Endothelial cell of umbilical vein (primary cell): ENCODE measurements at regions not wholly inside any gene's neighbourhood (a gene's known extent, or its start where the extent isn't known, plus 50 kb on each side); places are given as distances from the start of the nearest gene placed in this dataset.

Experiments
- BruUV-seq: library from RNA; stranded (reverse); fragments of 400-500 nt; replicated peaks from 2 replicates; lab custom pipeline; 2021; lab: Mats Ljungman, UMichigan
- CTCF ChIA-PET: fragments of 300-600, 350-600 bp; sonication (Branson Sonifier 250); formaldehyde crosslinking; loops from one replicate; lab custom pipeline; 2021; ENCODE audit warnings: antibody characterized with exemption, inconsistent platforms; lab: Charles Lee
- POLR2A ChIA-PET: fragments of 300-600, 350-600 bp; sonication (Branson Sonifier 250); formaldehyde crosslinking; loops from one replicate; lab custom pipeline; 2021; ENCODE audit warnings: antibody characterized with exemption, inconsistent platforms; lab: Charles Lee
- DNase-seq: peaks from one replicate; pipeline ENCODE4 v3.0.0-alpha.2; 2011; ENCODE audit warnings: low read depth, low spot score
- FAIRE-seq: peaks from 2 replicates; lab custom pipeline; 2011; peaks lifted over from hg19 to GRCh38; lab: Jason Lieb, UNC
- H2AFZ ChIP-seq: 2 replicates; pipeline ENCODE4 v1.6.0; 2012; ENCODE audit warnings: low read depth, low read length, control low read depth, inconsistent platforms
- H3K27ac ChIP-seq: 2 replicates; pipeline ENCODE4 v1.5.1; 2011; ENCODE audit warnings: low read depth, mild to moderate bottlenecking, control low read depth, low read length, moderate library complexity; ENCODE audit not compliant: insufficient read depth
- H3K27me3 ChIP-seq, 2 experiments: 2 replicates each; pipeline versions ENCODE4 v1.6.0 to v1.6.1; 2011; ENCODE audit warnings: low read length in 2 of 2, mixed read lengths in 1 of 2; ENCODE audit not compliant: control insufficient read depth in 2 of 2, insufficient read depth in 2 of 2
- H3K36me3 ChIP-seq, 2 experiments: 2 replicates in 1 of 2; 3 replicates in 1 of 2; pipeline ENCODE4 v1.5.1; 2011; ENCODE audit warnings: low read length in 2 of 2, mild to moderate bottlenecking in 1 of 2, moderate library complexity in 1 of 2; ENCODE audit not compliant: control insufficient read depth in 2 of 2, insufficient read depth in 2 of 2; ENCODE audit errors: extremely low read depth in 1 of 2
- H3K4me1 ChIP-seq: 3 replicates; pipeline ENCODE4 v1.5.1; 2011; ENCODE audit warnings: mild to moderate bottlenecking, low read length; ENCODE audit not compliant: control insufficient read depth, insufficient read depth; ENCODE audit errors: extremely low read depth
- H3K4me2 ChIP-seq: 2 replicates; pipeline ENCODE4 v1.6.1; 2011; ENCODE audit warnings: low read length, control low read depth, mixed read lengths; ENCODE audit not compliant: insufficient read depth
- H3K4me3 ChIP-seq, 3 experiments: fragments of 200-600 bp in 1 of 3; sonication (generic), shearing (Covaris generic) in 1 of 3; replicated peaks in 1 of 3; 2 replicates each; pipeline ENCODE4 v1.5.1; 2011 to 2016; ENCODE audit warnings: control low read depth in 3 of 3, low read length in 3 of 3, mild to moderate bottlenecking in 2 of 3, inconsistent platforms in 1 of 3, low read depth in 1 of 3, moderate library complexity in 1 of 3; ENCODE audit not compliant: insufficient read depth in 1 of 3
- H3K79me2 ChIP-seq: 2 replicates; pipeline ENCODE4 v1.6.0; 2012; ENCODE audit warnings: low read length, inconsistent platforms; ENCODE audit not compliant: control insufficient read depth, insufficient read depth
- H3K9ac ChIP-seq: replicated peaks from 2 replicates; pipeline ENCODE3; 2011; ENCODE audit warnings: low read length, control low read depth; ENCODE audit not compliant: insufficient read depth; ENCODE audit errors: extremely low read depth
- H3K9me1 ChIP-seq: replicated peaks from 3 replicates; pipeline ENCODE4 v1.6.0; 2011; ENCODE audit warnings: mild to moderate bottlenecking, low read length; ENCODE audit not compliant: control insufficient read depth, insufficient read depth; ENCODE audit errors: extremely low read depth
- H3K9me3 ChIP-seq: replicated peaks from 2 replicates; pipeline ENCODE4 v1.5.1; 2012; ENCODE audit warnings: low read length, inconsistent platforms; ENCODE audit not compliant: control insufficient read depth, insufficient read depth
- H4K20me1 ChIP-seq: replicated peaks from 2 replicates; pipeline ENCODE3; 2011; ENCODE audit warnings: mild to moderate bottlenecking, low read length; ENCODE audit not compliant: control insufficient read depth, insufficient read depth; ENCODE audit errors: extremely low read depth
- FOS ChIP-seq: IDR thresholded peaks from 2 replicates; pipeline ENCODE4 v1.6.1; 2011; ENCODE audit warnings: mild to moderate bottlenecking, low read length, moderate library complexity, borderline replicate concordance; ENCODE audit not compliant: insufficient read depth
- JUN ChIP-seq: IDR thresholded peaks from 2 replicates; pipeline ENCODE4 v1.6.1; 2011; ENCODE audit warnings: borderline replicate concordance, low read depth; ENCODE audit not compliant: insufficient read length, insufficient read depth
- MAX ChIP-seq: IDR thresholded peaks from 2 replicates; pipeline ENCODE4 v1.6.1; 2011; ENCODE audit not compliant: insufficient read depth, insufficient read length
- POLR2A ChIP-seq: IDR thresholded peaks from 2 replicates; pipeline ENCODE4 v1.6.1; 2012; ENCODE audit warnings: low read depth, mild to moderate bottlenecking, control low read depth, low read length
- POLR2AphosphoS5 ChIP-seq: IDR thresholded peaks from 2 replicates; pipeline ENCODE4 v1.6.1; 2012; ENCODE audit warnings: low read depth, mild to moderate bottlenecking, control low read depth, low read length, moderate library complexity; ENCODE audit not compliant: insufficient read depth
- dilution Hi-C: fragments of 300-500 bp; cut with MboI; formaldehyde crosslinking; loops from one replicate; pipeline ENCODE4 v1.15.0; 2019; ENCODE audit warnings: low sequenced_read_pairs; ENCODE audit not compliant: extremely low pct_ligation_motif_present
- intact Hi-C: fragments of 100-400 bp; cut with micrococcal nuclease; formaldehyde crosslinking; loops from one replicate; pipeline ENCODE4 v1.10.0; 2022

DNA sequence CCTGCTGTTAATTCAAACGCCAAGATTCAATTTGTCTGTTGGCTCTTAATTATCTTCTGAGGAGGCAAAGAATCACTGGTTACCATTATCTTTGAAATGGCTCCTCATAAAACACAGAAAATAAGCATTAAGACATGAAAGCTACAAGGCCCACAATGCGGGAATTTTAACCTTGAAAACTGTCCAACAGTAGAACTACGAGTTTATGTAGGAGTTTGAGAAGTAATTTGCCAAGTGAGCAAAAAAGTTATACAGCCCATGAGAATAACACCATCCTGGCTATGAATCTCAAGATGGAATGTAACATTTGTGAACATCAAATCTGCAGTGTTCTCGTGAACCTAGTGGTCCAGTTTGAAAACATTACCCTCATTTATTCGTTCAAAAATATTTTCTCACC, 172.5 kb downstream of the ALDH1A2 start:
- intact Hi-C loops, result no loop called here
- Histone ChIP-seq H3K4me3 (no peak overlapping the region), H3K79me2 (no peaks in the 10 kb centered on the region), H3K9ac (no peak overlapping the region), H3K36me3 (no peaks in the 10 kb centered on the region), H3K9me3 (no peaks in the 10 kb centered on the region), H3K9me1 (no peaks in the 10 kb centered on the region), H2AFZ (no peak overlapping the region), H3K4me2 (no peak overlapping the region), H3K27ac (no peak overlapping the region), H3K27me3 (no peaks in the 10 kb centered on the region), H3K4me1 (no peaks in the 10 kb centered on the region), H4K20me1 (no peaks in the 10 kb centered on the region)
- DNase-seq (no peak), FAIRE-seq (no peak)
- POLR2A ChIA-PET, result no interaction called here
- BruUV-seq, result no TSS peak
- dilution Hi-C loops, result no loop called here
- TF ChIP-seq FOS, result no peak
- CTCF ChIA-PET, result no interaction called here

GRCh38 chr15:57895291-57895690, 170.2 kb downstream of the ALDH1A2 start:
- no peak overlapping the region for H2AFZ ChIP-seq
- no TSS peak for BruUV-seq
- no peaks in the 10 kb centered on the region for H3K79me2 ChIP-seq
- no peaks in the 10 kb centered on the region for H3K9me1 ChIP-seq
- H3K27me3 ChIP-seq, result no peaks in the 10 kb centered on the region
- no peaks in the 10 kb centered on the region for H3K9me3 ChIP-seq
- CTCF ChIA-PET, result no interaction called here
- dilution Hi-C loops (no loop called here), intact Hi-C loops (no loop called here)
- no peaks in the 10 kb centered on the region for H4K20me1 ChIP-seq
- H3K9ac ChIP-seq, result no peak overlapping the region
- no peak overlapping the region for H3K4me3 ChIP-seq
- H3K27ac ChIP-seq, result no peak overlapping the region
- H3K4me2 ChIP-seq, result no peak overlapping the region
- DNase-seq, result no peak
- POLR2A ChIA-PET, result no interaction called here
- FAIRE-seq, result no peak
- no peaks in the 10 kb centered on the region for H3K36me3 ChIP-seq
- TF ChIP-seq JUN (no peak), POLR2A (no peak), POLR2AphosphoS5 (no peak), MAX (no peak)
- H3K4me1 ChIP-seq, result no peaks in the 10 kb centered on the region
